C4-2B (cell line): ENCODE measurements at regions not wholly inside any gene's neighbourhood (a gene's known extent, or its start where the extent isn't known, plus 50 kb on each side); places are given as distances from the start of the nearest gene placed in this dataset.

Experiments
- ZFX ChIP-seq: fragments of 450-650 bp; IDR thresholded peaks from 2 replicates; pipeline ENCODE4 v1.6.1; 2017
- TF ChIP-seq, protein P1 (sequence below): fragments of 450-650 bp; conservative IDR thresholded peaks from 2 replicates; pipeline ENCODE4 v1.5.1; 2017; ENCODE audit warnings: mild to moderate bottlenecking

DNA sequence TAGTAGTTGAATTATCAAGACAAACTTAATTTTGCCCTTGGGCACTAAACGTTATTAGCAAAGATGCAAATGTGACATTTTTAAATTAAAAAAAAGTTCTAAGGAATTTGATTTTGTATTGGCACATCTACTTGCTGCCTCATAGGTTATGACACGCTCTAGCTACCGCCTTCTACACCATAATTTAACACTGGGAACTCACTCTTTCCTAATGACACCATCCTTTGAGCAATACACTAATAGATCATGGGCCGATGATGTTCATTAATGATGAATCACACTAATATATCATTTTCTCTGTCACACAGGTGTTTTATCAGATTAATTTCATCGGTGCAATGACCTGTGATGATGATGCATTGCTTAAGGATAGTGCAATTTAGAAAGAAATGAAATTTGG lies 528.8 kb upstream of the PCDH9 start:
- TF ChIP-seq, protein P1, sequence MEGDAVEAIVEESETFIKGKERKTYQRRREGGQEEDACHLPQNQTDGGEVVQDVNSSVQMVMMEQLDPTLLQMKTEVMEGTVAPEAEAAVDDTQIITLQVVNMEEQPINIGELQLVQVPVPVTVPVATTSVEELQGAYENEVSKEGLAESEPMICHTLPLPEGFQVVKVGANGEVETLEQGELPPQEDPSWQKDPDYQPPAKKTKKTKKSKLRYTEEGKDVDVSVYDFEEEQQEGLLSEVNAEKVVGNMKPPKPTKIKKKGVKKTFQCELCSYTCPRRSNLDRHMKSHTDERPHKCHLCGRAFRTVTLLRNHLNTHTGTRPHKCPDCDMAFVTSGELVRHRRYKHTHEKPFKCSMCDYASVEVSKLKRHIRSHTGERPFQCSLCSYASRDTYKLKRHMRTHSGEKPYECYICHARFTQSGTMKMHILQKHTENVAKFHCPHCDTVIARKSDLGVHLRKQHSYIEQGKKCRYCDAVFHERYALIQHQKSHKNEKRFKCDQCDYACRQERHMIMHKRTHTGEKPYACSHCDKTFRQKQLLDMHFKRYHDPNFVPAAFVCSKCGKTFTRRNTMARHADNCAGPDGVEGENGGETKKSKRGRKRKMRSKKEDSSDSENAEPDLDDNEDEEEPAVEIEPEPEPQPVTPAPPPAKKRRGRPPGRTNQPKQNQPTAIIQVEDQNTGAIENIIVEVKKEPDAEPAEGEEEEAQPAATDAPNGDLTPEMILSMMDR: no peak
- TF ChIP-seq ZFX: no peak
